HEK293T (cell line): ENCODE measurements at regions not wholly inside any gene's neighbourhood (a gene's known extent, or its start where the extent isn't known, plus 50 kb on each side); places are given as distances from the start of the nearest gene placed in this dataset.

ENCODE experiments used
- BHLHE40 ChIP-seq: fragments of 450-650 bp; IDR thresholded peaks from 2 replicates; pipeline ENCODE4 v1.6.1; 2016; ENCODE audit warnings: mild to moderate bottlenecking, moderate library complexity, borderline replicate concordance
- FOXA1 ChIP-seq: fragments of 450-650 bp; IDR thresholded peaks from 2 replicates; pipeline ENCODE4 v1.6.1; 2016; ENCODE audit warnings: mild to moderate bottlenecking
- FOXM1 ChIP-seq: fragments of 450-650 bp; IDR thresholded peaks from 2 replicates; pipeline ENCODE4 v1.6.1; 2017; ENCODE audit warnings: mild to moderate bottlenecking, borderline replicate concordance
- HDGF ChIP-seq: fragments of 450-650 bp; IDR thresholded peaks from 2 replicates; pipeline ENCODE4 v1.6.1; 2017; ENCODE audit warnings: antibody characterized with exemption, borderline replicate concordance
- L3MBTL2 ChIP-seq: fragments of 450-650 bp; conservative IDR thresholded peaks from 2 replicates; pipeline ENCODE4 v1.6.1; 2016; ENCODE audit warnings: mild to moderate bottlenecking
- LEF1 ChIP-seq: fragments of 450-650 bp; IDR thresholded peaks from 2 replicates; pipeline ENCODE4 v1.6.1; 2017; ENCODE audit warnings: mild to moderate bottlenecking, borderline replicate concordance
- SP1 ChIP-seq: fragments of 450-650 bp; IDR thresholded peaks from 2 replicates; pipeline ENCODE4 v1.6.1; 2017

DNA sequence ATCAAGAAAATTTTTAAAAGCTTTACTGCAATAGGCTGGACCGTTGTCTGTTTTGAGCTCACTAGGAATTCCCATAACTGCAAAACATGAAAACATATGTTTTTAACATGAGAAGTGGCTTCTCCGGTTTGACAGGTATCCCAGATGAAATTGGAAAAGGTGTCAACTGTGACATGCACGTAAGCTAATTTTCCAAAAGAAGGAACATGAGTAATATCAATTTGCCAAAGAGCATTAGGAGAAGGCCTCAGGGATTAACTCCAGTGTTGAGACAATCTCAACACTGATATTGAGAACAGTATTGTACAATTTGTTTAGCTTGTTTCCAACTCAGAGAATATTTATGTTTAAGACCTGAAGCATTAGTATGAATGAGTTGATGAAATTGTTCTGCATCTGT lies 215.5 kb upstream of the KCNN2 start:
- TF ChIP-seq L3MBTL2 = no peak
- no peak for TF ChIP-seq SP1
- no peak for TF ChIP-seq FOXA1
- TF ChIP-seq HDGF = no peak
- TF ChIP-seq BHLHE40 = no peak
- TF ChIP-seq LEF1 = no peak
- no peak for TF ChIP-seq FOXM1
